IPS DF 19.7 (cell line): ENCODE measurements at regions not wholly inside any gene's neighbourhood (a gene's known extent, or its start where the extent isn't known, plus 50 kb on each side); places are given as distances from the start of the nearest gene placed in this dataset.

ENCODE experiments used
- DNase-seq: peaks from one replicate; pipeline ENCODE4 v3.0.0-alpha.2; 2013; ENCODE audit warnings: low read depth, low spot score

DNA sequence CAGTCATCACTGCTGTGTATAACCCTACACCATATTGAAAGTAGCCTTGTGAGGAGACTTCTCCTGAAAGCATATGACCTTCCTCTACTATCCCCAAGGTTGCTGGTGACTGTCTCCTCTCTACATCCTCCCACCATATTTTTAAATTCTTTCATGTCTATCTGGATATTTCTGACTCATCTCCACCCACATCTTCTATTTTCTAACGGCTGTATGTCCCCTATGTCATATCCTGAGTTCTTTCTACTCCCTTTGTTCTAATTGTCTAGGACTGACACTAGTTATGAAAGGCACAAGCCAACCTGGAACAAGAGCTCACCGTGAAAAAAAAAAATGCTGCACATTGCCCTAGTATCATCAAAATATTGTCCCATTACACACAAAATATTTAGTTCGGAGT is 218.3 kb upstream of the ZNF462 start:
- DNase-seq: no peak

DNA sequence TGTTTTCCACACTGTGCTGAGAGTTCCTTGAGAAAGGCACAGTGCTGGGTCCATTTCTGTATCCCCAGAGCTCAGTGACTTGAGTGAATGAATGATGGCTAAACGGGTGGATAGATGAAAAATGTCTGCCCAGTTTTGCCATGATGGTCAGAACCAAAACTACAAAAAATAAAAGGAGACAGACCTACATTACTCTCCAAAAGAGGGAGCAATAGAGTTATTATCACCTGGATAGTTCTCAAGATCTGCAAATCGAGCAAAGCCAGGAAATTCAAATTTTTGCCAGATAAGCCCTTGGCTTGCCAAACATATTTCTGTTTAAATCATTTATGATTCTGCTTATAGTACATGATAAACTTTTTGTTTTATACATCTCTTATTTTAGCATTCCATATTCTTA is 214.2 kb upstream of the ZNF462 start:
- no peak for DNase-seq

DNA sequence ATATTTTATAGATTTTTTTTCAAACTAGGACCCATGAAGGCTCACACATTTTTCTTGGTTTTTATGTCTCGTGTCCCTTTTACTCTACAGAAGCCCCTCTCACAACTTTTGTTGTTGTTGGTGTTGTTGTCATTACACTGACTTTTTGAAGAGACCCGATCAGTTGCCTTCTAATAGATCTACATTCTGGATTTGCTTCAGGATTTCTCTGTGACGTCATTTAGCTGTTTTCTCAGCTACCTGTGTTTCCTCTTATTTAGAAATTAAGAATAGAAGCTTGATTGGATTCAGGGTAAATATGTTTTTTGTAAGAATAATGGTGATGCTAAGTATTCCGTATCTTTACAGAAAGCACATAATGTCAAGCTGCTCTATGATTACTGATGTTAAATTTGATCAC is 213.3 kb upstream of the ZNF462 start:
- DNase-seq: no peak

DNA sequence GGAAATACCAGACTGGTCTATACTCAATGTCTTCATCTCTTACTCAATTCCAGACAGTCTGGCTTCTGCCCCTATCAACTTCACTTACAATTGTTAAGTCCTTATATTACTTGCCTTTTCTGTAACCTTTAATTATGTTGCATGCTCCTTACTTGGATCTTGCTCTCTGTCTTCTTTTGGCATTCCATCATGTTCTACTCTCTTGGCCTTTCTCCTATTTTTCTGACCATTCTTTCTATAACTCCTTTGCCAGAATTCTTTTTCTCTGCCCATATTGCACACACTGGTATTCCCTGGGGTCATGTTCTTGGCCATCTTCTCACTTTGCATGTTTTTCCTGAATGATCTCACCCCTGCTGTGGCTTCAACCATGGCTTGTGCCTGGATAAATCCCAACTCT is 209.8 kb upstream of the ZNF462 start:
- DNase-seq: no peak

DNA sequence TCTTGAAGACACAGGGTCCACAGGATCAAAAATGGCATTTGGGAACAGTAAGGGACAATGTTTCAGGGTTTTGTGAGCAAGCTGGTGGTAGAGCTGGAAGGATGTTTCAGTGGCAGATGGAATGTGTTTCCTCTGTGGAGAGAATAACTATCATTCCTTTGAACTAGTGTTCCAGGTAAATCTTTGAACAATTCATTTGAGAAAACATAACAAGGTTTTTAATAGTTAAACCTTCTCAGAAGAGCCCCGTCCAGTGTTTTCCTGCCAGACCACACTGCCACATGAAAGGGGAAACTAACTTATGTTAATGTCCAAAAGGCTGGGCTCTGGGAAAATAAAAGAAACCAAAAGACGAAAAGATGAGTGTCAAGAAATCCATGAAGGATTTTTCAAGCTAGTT is 207.0 kb upstream of the ZNF462 start:
- no peak for DNase-seq

DNA sequence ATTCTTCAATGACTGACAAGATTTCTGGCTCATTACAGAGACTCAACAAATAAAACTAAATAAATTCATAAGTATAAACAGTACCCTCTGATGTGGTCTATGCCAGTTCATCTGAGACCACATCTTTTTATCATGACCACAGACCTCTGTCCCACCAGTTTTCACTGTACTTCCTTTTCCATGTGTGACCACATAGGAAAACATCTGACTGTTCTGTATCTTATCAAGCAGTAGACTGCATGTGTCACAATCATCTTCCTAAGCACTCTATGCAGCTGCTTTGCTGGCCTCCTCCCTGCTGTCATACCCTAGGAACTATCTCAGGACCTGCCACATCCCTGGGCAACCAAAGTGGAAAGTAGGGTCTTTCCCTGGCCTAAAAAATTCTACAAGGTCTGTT is 205.0 kb upstream of the ZNF462 start:
- no peak for DNase-seq

- no peak for DNase-seq
Observed at GRCh38 chr9:106668534-106668933, 194.4 kb upstream of the ZNF462 start.

DNA sequence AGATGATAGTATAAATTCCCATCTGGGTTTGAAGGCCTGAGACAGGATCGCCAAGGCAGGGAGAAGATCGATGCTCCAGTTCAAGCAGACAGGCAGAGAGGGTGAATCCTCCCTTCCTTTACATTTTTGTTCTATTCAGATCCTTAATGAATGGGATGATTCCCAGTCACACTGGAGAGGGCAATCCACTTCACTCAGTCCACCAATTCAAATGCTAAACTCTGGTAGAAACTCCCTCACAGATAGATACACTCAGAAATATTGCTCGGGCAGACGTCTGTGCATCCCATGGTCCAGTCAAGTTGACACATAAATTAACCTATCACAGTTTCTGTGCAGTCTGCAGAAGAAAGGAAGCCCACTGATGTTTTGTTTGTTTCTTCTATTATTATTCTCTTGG is 193.1 kb upstream of the ZNF462 start:
- DNase-seq: no peak

DNA sequence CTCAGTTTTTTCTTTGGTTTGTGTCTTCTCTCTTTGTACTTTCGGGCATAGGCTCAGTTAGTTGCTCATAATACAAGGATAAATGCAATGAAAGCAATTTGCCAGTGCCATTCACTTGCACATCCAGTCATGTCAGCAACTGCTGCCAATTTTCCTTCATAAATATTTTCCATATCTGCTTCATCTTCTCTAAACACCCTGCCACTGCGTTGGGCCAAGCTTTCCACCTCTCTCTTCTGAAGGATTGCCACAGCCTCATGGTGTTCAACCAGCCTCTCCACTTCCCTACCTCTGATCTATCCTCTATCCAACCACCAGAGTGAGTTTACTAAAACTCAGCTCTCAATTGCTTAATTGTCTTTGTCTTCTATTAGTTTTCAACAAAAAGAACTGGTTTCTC is 192.5 kb upstream of the ZNF462 start:
- no peak for DNase-seq

DNA sequence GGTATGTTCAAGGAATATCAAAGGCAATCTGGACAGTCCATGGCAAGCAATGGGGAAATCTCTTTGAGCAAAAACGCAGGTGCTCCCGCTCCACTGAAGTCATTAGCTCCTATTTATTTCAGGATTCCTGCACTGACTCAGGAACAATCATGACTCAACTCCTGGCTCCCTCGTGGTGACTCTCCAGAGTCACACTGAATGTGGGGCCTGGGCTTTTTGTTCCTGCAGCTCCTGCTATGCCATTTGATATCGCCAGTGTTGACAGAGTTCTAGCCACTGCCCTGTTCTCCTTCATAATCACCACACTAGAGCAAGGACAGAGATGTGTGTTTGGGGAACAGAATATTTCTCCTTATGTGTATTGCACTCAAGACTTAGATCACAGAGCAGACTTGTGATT is 187.2 kb upstream of the ZNF462 start:
- DNase-seq: no peak

- no peak for DNase-seq
Observed at GRCh38 chr9:106677374-106677773, 185.6 kb upstream of the ZNF462 start.

- no peak for DNase-seq
Observed at GRCh38 chr9:106677830-106678229, 185.1 kb upstream of the ZNF462 start.

- no peak for DNase-seq
Observed at GRCh38 chr9:106678273-106678672, 184.7 kb upstream of the ZNF462 start.

GRCh38 chr9:106682420-106682819 is 180.5 kb upstream of the ZNF462 start:
- DNase-seq: no peak

GRCh38 chr9:106683454-106683853 is 179.5 kb upstream of the ZNF462 start:
- DNase-seq: no peak

DNA sequence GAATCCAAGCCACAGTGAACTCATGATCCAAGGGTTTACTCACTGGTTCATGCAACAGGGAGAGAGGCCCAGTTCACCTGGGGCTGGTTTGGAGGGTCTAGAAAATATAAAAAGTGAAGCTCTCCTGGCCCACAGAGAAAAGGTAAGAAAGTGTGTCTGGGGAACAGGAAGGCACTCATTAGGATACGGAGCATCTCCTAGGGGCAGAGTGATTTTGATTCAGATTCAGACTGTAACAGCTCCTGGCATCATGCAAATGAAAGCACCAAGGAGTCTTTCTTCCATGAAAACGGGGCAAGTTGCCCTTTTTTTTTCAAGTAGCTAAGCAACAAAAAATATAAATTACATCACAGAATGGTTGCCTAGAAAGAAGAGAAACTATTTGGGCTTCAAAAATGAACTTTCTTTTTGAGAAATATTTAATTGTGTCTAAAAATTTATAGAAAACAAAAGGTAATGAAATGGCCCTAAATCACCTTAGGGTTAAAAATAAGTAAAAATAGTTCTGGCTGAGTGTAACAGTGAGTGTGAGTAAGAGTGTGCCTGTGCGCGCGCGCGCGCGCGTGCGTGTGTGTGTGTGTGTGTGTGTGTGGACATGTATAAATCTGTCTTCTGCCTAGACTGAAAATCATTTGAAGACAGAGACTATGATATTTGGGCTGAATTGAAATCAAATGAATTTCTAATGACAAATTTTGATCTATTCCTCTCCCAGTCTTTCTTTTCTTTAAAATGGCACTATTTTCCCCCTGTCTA is 177.8 kb upstream of the ZNF462 start:
- no peak for DNase-seq

- DNase-seq: no peak
Observed at GRCh38 chr9:106689089-106689488, 173.9 kb upstream of the ZNF462 start.

DNA sequence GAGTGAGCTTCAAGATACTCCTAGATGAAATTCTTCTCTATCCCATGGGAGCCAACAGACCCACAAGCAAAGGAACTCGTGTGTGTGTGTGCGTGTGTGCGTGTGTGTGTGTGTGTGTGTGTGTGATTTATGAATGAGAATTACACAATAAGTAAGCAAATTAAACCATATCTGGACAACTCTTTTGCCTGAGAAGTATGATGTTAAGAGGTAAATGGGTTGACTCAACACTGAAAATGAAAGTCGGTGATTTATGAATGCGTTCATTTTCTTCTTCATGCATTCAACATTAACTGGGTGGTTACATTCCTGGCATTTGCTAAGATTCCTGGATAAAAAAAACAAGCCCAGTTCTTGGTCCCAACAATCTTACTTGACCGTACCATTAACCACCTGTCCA is 171.3 kb upstream of the ZNF462 start:
- no peak for DNase-seq

DNA sequence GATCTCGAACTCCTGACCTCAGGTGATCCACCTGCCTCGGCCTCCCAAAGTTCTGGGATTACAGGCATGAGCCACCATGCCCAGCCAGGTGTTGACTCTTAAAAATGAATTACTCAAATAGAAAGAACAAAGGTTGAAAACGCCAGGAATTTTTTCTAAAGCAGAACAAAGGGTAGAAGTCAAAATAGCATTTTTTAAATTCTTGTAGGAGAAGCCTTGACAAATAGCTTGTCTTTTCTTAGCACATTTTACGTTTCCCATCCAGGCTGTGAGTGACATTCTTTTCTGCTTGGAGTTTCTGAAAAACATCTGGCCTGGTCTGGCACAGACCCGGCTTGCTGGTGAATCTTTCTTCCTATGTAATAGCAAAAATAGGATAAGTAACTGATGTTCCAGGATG is 169.4 kb upstream of the ZNF462 start:
- no peak for DNase-seq

- no peak for DNase-seq
Observed at GRCh38 chr9:106696804-106697203, 166.2 kb upstream of the ZNF462 start.

- DNase-seq: no peak
Observed at GRCh38 chr9:106697390-106697749, 165.6 kb upstream of the ZNF462 start.

- no peak for DNase-seq
Observed at GRCh38 chr9:106697750-106698502, 165.0 kb upstream of the ZNF462 start.

DNA sequence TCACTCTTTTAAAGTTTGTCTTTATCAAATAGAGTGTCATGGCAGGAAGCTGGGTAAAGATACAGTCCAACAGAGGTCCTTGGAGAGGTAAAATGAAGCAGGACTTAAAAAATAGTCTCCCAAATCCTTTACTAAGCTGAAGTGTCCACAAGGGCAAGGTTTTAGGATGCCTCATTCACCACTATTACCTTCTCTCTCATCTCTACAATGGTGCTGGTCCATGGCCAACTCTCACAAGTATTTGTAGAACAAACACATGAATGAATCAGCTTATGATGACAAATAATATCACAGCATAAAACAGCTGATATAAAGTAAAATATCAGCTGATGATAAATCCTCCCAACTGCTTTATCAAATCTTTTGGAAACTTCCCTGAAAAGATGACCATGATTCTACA is 162.3 kb upstream of the ZNF462 start:
- DNase-seq: no peak
